Prostate gland (tissue), 2 donors: ENCODE measurements at regions not wholly inside any gene's neighbourhood (a gene's known extent, or its start where the extent isn't known, plus 50 kb on each side); places are given as distances from the start of the nearest gene placed in this dataset.

Experiments
- DNase-seq: peaks from one replicate; pipeline ENCODE4 v3.0.0-alpha.2; 2019; ENCODE audit warnings: low spot score
- H3K27ac ChIP-seq, 2 donors: fragments of 200-600 bp; sonication (generic); 2 replicates each; pipeline ENCODE4 v1.5.1; 2017 to 2019
- H3K27me3 ChIP-seq: fragments of 200-600 bp; sonication (generic); replicated peaks from 2 replicates; pipeline ENCODE4 v1.5.1; 2019; ENCODE audit not compliant: insufficient read depth
- H3K36me3 ChIP-seq, 2 donors: fragments of 200-600 bp; sonication (generic); 1 replicate in 1 of 2; 2 replicates in 1 of 2; pipeline versions ENCODE4 v1.5.1 to v1.8.1; 2017 to 2019
- H3K4me1 ChIP-seq: fragments of 200-600 bp; sonication (generic); replicated peaks from 2 replicates; pipeline ENCODE4 v1.5.1; 2019
- H3K4me3 ChIP-seq, 2 donors: fragments of 200-600 bp; sonication (generic); 2 replicates each; pipeline ENCODE4 v1.5.1; 2017 to 2019
- H3K9me3 ChIP-seq: fragments of 200-600 bp; sonication (generic); 2 replicates; pipeline ENCODE4 v1.5.1; 2017
- POLR2A ChIP-seq: fragments of 450-650 bp; IDR thresholded peaks from one replicate; pipeline ENCODE4 v1.6.1; 2016; ENCODE audit warnings: antibody characterized with exemption, mild to moderate bottlenecking
- POLR2AphosphoS5 ChIP-seq: sonication (generic); formaldehyde crosslinking; IDR thresholded peaks from one replicate; pipeline ENCODE4 v1.6.1; 2017; ENCODE audit warnings: antibody characterized with exemption
- WGBS: methylation state at CpG from one replicate; pipeline ENCODE4 v1.1.5; 2018; 5-methylcytosine and 5-hydroxymethylcytosine counted together
- intact Hi-C: fragments of 100-400 bp; cut with DNase I; formaldehyde crosslinking; loops from one replicate; pipeline ENCODE4 v1.14.2; 2022
- TF ChIP-seq, protein P1 (sequence below), 4 experiments: fragments of 200-600 bp in 2 of 4; fragments of 450-650 bp in 2 of 4; sonication (generic) in 2 of 4; IDR thresholded peaks; 1 replicate in 3 of 4; 2 replicates in 1 of 4; pipeline ENCODE4 v1.5.1; 2016 to 2019; ENCODE audit warnings: antibody characterized with exemption in 4 of 4, mild to moderate bottlenecking in 2 of 4, moderate library complexity in 2 of 4

DNA sequence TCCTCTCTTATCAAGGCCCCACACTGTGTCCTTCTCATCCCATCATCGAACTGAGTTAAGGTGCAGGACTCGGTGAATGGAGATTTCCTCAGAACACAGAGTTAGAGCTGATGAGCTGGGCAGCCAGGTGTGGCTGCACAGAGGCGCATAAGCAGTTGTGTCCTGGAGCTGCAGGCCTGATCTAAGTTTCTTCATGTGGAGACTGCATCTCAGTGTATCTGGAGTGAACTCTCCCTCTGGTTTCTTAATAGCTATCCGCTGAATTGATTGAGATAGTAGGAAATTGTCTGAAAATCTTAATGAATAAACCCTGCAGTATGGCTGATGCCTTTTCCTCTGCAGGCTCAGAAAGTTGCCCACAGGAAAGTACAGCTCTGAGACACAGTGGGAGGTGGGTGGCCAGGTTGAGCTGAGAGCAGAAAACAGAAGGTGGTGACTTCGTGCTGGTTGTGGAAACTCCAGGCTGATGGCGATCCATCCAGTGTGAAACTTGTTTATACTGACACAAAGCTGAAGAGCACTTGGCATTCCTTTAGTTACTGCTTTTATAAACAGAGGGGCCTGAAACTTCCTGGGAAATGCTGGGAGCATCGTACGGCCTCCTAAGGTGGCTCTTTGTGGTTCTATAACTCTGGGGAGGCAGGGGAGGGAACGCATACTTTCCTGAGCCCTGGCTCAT lies 67.4 kb upstream of the F3 start:
- TF ChIP-seq, protein P1, sequence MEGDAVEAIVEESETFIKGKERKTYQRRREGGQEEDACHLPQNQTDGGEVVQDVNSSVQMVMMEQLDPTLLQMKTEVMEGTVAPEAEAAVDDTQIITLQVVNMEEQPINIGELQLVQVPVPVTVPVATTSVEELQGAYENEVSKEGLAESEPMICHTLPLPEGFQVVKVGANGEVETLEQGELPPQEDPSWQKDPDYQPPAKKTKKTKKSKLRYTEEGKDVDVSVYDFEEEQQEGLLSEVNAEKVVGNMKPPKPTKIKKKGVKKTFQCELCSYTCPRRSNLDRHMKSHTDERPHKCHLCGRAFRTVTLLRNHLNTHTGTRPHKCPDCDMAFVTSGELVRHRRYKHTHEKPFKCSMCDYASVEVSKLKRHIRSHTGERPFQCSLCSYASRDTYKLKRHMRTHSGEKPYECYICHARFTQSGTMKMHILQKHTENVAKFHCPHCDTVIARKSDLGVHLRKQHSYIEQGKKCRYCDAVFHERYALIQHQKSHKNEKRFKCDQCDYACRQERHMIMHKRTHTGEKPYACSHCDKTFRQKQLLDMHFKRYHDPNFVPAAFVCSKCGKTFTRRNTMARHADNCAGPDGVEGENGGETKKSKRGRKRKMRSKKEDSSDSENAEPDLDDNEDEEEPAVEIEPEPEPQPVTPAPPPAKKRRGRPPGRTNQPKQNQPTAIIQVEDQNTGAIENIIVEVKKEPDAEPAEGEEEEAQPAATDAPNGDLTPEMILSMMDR (IDR thresholded peaks at IDR 0.05): no peak
- TF ChIP-seq POLR2AphosphoS5 (no peak), POLR2A (no peak)
- 68% methylated on average over 9 of the region's 9 CpGs for WGBS
- intact Hi-C loops: no loop called here
- no peak for DNase-seq
- no peaks in the 10 kb centered on the region for H3K36me3 ChIP-seq
- no peak overlapping the region for H3K27ac ChIP-seq
- no peaks in the 10 kb centered on the region for H3K27me3 ChIP-seq
- H3K9me3 ChIP-seq: no peaks in the 10 kb centered on the region
- H3K4me3 ChIP-seq: no peak overlapping the region
- H3K4me1 ChIP-seq: peaks cover 2% of the 10 kb centered on the region

DNA sequence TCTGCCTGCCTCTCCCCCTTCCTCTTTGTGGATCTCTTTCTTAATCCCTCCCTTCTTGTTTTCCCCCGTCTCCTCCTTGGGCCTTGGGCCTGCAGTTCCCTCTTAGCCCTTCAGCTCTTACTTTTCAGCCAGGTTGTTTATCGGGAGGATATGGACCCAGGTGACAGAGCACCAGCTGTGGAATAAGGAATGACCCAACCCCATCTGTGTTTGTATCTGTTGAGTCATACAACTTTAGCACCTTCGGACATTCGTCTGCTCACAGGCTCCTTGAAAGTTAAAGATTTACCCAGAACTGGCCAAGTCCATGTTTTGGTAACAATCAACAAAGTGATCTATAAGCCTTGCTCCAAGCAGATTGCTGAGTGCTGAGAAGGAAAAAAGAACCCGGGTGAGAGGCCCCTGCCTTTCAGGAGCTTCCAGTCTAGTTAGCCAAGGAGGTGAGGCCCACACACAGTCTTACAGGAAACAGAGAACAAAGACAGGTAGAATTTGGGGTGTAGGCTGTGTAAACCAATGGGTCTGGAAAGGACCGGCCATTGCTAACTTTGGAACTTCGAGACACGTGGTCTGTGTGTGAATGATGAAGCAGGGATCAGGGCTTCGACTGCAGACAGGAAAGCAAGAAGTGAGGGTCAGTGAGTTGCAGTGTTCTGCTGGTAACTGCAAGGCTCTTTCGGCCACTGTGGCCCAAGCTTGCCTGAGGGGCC lies 66.7 kb upstream of the F3 start:
- H3K36me3 ChIP-seq: no peaks in the 10 kb centered on the region
- TF ChIP-seq POLR2A (no peak), POLR2AphosphoS5 (no peak)
- TF ChIP-seq, protein P1 (IDR thresholded peaks at IDR 0.05): no peak
- H3K4me3 ChIP-seq: no peak overlapping the region
- no peak for DNase-seq
- WGBS: 82% methylated on average over 10 of the region's 10 CpGs
- intact Hi-C loops: no loop called here
- H3K4me1 ChIP-seq: peaks cover 2% of the 10 kb centered on the region
- no peaks in the 10 kb centered on the region for H3K27me3 ChIP-seq
- H3K27ac ChIP-seq: no peak overlapping the region
- H3K9me3 ChIP-seq: no peaks in the 10 kb centered on the region

DNA sequence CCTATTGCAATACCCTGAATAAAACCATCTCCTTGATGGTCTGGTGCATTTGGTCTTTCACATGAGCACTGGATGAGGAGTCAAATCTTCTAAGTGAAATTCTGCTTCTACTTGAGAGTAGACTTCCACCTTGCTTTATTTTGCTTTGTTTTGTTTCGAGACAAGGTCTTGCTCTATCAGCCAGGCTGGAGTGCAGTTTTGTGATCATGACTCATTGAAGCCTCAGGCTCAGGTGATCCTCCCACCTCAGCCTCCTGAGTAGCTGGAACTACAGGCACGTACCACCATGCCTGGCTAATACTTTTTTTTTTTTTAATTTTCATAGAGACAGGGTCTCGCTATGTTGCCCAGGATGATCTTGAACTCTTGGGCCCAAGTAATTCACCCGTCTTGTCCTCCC lies 65.8 kb upstream of the F3 start:
- Histone ChIP-seq H3K36me3 (no peaks in the 10 kb centered on the region), H3K9me3 (no peaks in the 10 kb centered on the region), H3K27me3 (no peaks in the 10 kb centered on the region), H3K4me3 (no peak overlapping the region), H3K4me1 (peaks cover 2% of the 10 kb centered on the region), H3K27ac (no peak overlapping the region)
- no peak for DNase-seq
- over 99% methylated on average over 4 of the region's 4 CpGs for WGBS
- intact Hi-C loops: no loop called here
- TF ChIP-seq POLR2A (no peak), POLR2AphosphoS5 (no peak)
- TF ChIP-seq, protein P1 (IDR thresholded peaks at IDR 0.05): no peak

GRCh38 chr1:94606471-94606870 lies 64.9 kb upstream of the F3 start:
- intact Hi-C loops: no loop called here
- no peaks in the 10 kb centered on the region for H3K36me3 ChIP-seq
- no peaks in the 10 kb centered on the region for H3K27me3 ChIP-seq
- H3K4me3 ChIP-seq: no peak overlapping the region
- no peak for TF ChIP-seq POLR2AphosphoS5
- TF ChIP-seq POLR2A: no peak
- TF ChIP-seq, protein P1 (IDR thresholded peaks at IDR 0.05): no peak
- WGBS: 86% methylated on average over 4 of the region's 4 CpGs
- H3K9me3 ChIP-seq: no peaks in the 10 kb centered on the region
- no peak overlapping the region for H3K27ac ChIP-seq
- no peak for DNase-seq
- no peaks in the 10 kb centered on the region for H3K4me1 ChIP-seq

DNA sequence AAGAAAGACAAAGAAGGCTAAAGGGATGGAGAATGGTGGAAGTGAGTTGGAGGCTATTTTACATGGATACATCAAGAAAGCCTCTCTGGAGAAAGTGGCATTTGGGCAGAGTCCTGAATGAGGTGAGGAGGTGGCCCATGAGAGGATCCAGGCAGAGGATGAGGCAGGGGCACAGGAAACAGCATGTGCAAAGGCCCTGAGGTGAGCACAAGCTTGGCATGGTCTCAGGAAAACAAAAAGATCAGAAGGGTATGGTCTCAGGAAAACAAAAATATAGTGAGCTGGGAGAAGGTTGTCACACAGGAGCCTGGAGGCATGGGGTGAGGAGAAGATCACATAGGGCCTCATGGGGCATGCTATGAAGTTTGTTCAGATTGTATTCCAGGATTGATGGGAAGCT lies 62.1 kb upstream of the F3 start:
- H3K4me3 ChIP-seq: no peak overlapping the region
- no peaks in the 10 kb centered on the region for H3K4me1 ChIP-seq
- H3K9me3 ChIP-seq: no peaks in the 10 kb centered on the region
- H3K36me3 ChIP-seq: no peaks in the 10 kb centered on the region
- intact Hi-C loops: no loop called here
- H3K27ac ChIP-seq: no peak overlapping the region
- DNase-seq: no peak
- TF ChIP-seq POLR2A (no peak), POLR2AphosphoS5 (no peak)
- TF ChIP-seq, protein P1 (IDR thresholded peaks at IDR 0.05): no peak
- H3K27me3 ChIP-seq: no peaks in the 10 kb centered on the region
